Heart left ventricle (tissue), 16 donors: ENCODE measurements at regions not wholly inside any gene's neighbourhood (a gene's known extent, or its start where the extent isn't known, plus 50 kb on each side); places are given as distances from the start of the nearest gene placed in this dataset.

Experiments used
- ATAC-seq, 4 donors: fragments of 200-7000 bp; cut with Tn5 transposase; one replicate each; pipeline ENCODE4 v1.9.1; 2020 to 2022; ENCODE audit warnings: moderate library complexity in 4 of 4, mild to moderate bottlenecking in 3 of 4, moderate number of reproducible peaks in 1 of 4
- DNase-seq, 5 donors: peaks; one replicate each; pipeline ENCODE4 v3.0.0-alpha.2; 2020
- H3K27ac ChIP-seq, 12 donors: fragments of 200-600 bp; sonication (generic) in 4 of 12; one replicate each; pipeline versions ENCODE4 v1.5.0 to v1.8.0; 2016 to 2022; ENCODE audit warnings: mild to moderate bottlenecking in 2 of 12
- H3K27me3 ChIP-seq, 9 donors: fragments of 200-600 bp; sonication (generic) in 2 of 9; one replicate each; pipeline versions ENCODE4 v1.5.1 to v1.8.0; 2016 to 2022; ENCODE audit warnings: mild to moderate bottlenecking in 3 of 9
- H3K36me3 ChIP-seq, 9 donors: fragments of 200-600 bp; sonication (generic) in 2 of 9; one replicate each; pipeline versions ENCODE4 v1.5.0 to v1.8.0; 2018 to 2022; ENCODE audit warnings: mild to moderate bottlenecking in 2 of 9
- H3K4me1 ChIP-seq, 12 donors: fragments of 200-600 bp; sonication (generic) in 4 of 12; one replicate each; pipeline versions ENCODE4 v1.5.0 to v1.8.0; 2016 to 2022; ENCODE audit warnings: mild to moderate bottlenecking in 3 of 12
- H3K4me3 ChIP-seq, 12 donors: fragments of 200-600 bp; sonication (generic) in 4 of 12; one replicate each; pipeline versions ENCODE4 v1.5.0 to v1.8.0; 2017 to 2022; ENCODE audit warnings: mild to moderate bottlenecking in 9 of 12, moderate library complexity in 4 of 12
- H3K9me3 ChIP-seq, 12 donors: fragments of 200-600 bp; sonication (generic) in 4 of 12; one replicate each; pipeline versions ENCODE4 v1.5.0 to v1.8.0; 2016 to 2022; ENCODE audit warnings: mild to moderate bottlenecking in 1 of 12
- POLR2A ChIP-seq, 2 donors: fragments of 450-650 bp; IDR thresholded peaks; one replicate each; pipeline ENCODE4 v1.6.1; 2017; ENCODE audit warnings: antibody characterized with exemption in 2 of 2, mild to moderate bottlenecking in 2 of 2, moderate library complexity in 2 of 2
- WGBS, 4 donors: extraction: QIAGEN DNeasy Blood & Tissue Kit in 2 of 4; methylation state at CpG; one replicate each; pipeline versions ENCODE4 v1.1.5 to v1.1.7; 2013 to 2018; 5-methylcytosine and 5-hydroxymethylcytosine counted together
- intact Hi-C, 10 donors: fragments of 100-400 bp; cut with DNase I; formaldehyde crosslinking; loops; one replicate each; pipeline versions ENCODE4 v1.11.1 to v1.14.2; 2022
- TF ChIP-seq, protein P1 (sequence below), 12 donors: fragments of 200-600 bp; sonication (generic) in 4 of 12; IDR thresholded peaks; one replicate each; pipeline versions ENCODE4 v1.5.0 to v1.8.0; 2018 to 2022; ENCODE audit warnings: antibody characterized with exemption in 12 of 12, mild to moderate bottlenecking in 5 of 12
- donor health status: ischemic (EF 13 %, LVEDD 7.1; RV severe dilation, severe dysfunction).
- donor health status: healthy with polysubstance abuse.
- donor health status: DM: no; HTN: yes; CAD: no.
- donor health status: DM: no; HTN: no; CAD: no.
- donor health status: ischemic (EF 25% LVEDD 6.9; RV normal size, moderate dysfunction).
- donor health status: ischemic (EF 25% LVEDD 5.7; RV mildly dilated, moderate dysfunction).
- donor health status: healthy.
- donor health status: DM: yes; HTN: yes; CAD: no.
- donor health status: ischemic (EF 35%, LVEDD 5.7; RV mildly dilated, moderate dysfunction).
- donor health status: nonischemic (EF 11% LVEDD 7.7; RV severe dilation, severe dysfunction).
- donor health status: DM: yes; HTN: yes; CAD: no.
- donor health status: PGD.
- donor health status: ischemic (EF 29% LVEDD 5.4; RV normal size, mild dysfunction).
- donor health status: nonischemic (EF 23%, LVEDD 6.1; RV moderate dilation, normal function).

DNA sequence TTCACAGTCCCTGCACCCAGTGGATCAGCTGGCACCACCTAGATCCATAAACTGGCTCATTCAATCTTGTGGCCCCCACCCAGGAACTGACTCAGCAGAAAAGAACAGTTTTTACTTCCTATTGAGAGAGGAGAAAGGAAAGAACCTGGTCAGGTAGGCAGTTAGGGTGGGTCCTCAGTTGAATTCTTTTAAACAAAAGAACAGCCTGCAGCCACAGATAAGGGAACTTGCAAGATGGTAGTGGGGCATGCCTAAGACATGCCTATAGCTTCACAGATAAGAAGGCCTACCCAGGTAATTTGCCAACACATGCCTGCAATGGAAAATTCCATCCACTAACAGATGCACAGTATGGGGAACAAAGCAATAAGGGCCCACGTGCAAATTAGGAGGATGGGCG, 86.7 kb upstream of the NLGN4Y start:
- no peak for DNase-seq
- no peaks in the 10 kb centered on the region for H3K4me1 ChIP-seq
- no peaks in the 10 kb centered on the region for H3K9me3 ChIP-seq
- 88 to 93% methylated on average over 2 of the region's 2 CpGs; no CpG with 5 or more reads in 2 of the 4 donors for WGBS, 4 donors
- intact Hi-C loops, result no loop called here
- no peaks in the 10 kb centered on the region for H3K27me3 ChIP-seq
- no peaks in the 10 kb centered on the region for H3K36me3 ChIP-seq
- H3K4me3 ChIP-seq, result no peak overlapping the region
- no peak for TF ChIP-seq POLR2A (IDR thresholded peaks at IDR 0.05)
- TF ChIP-seq, protein P1, sequence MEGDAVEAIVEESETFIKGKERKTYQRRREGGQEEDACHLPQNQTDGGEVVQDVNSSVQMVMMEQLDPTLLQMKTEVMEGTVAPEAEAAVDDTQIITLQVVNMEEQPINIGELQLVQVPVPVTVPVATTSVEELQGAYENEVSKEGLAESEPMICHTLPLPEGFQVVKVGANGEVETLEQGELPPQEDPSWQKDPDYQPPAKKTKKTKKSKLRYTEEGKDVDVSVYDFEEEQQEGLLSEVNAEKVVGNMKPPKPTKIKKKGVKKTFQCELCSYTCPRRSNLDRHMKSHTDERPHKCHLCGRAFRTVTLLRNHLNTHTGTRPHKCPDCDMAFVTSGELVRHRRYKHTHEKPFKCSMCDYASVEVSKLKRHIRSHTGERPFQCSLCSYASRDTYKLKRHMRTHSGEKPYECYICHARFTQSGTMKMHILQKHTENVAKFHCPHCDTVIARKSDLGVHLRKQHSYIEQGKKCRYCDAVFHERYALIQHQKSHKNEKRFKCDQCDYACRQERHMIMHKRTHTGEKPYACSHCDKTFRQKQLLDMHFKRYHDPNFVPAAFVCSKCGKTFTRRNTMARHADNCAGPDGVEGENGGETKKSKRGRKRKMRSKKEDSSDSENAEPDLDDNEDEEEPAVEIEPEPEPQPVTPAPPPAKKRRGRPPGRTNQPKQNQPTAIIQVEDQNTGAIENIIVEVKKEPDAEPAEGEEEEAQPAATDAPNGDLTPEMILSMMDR (IDR thresholded peaks at IDR 0.05), result no peak
- ATAC-seq, result no peak
- H3K27ac ChIP-seq, result no peak overlapping the region

DNA sequence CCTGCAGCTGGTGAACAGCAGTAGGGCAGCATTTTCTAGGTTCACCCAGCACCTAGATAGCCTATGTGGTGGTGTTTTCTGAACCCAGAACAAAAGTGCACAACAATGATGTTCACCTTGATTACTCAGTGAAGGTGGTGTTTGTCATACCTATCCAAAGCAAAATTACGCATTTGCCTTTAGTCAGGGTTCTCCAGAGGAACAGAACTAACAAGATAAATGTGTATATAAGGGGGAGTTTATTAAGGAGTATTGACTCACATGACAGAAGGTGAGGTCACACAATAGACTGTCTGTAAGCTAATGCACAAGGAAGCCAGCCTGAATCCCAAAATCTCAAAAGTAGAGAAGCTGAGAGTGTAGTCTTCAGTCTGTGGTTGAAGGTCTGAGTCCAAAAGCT, 85.9 kb upstream of the NLGN4Y start:
- H3K27ac ChIP-seq, result no peak overlapping the region
- intact Hi-C loops, result no loop called here
- H3K36me3 ChIP-seq, result no peaks in the 10 kb centered on the region
- H3K4me3 ChIP-seq, result no peak overlapping the region
- H3K27me3 ChIP-seq, result no peaks in the 10 kb centered on the region
- ATAC-seq, result no peak
- H3K9me3 ChIP-seq, result no peaks in the 10 kb centered on the region
- no peak for TF ChIP-seq POLR2A (IDR thresholded peaks at IDR 0.05)
- TF ChIP-seq, protein P1 (IDR thresholded peaks at IDR 0.05), result no peak
- no peak for DNase-seq
- WGBS, 4 donors, result 88 to 92% methylated on average over 1 of the region's 1 CpG; no CpG with 5 or more reads in 2 of the 4 donors
- H3K4me1 ChIP-seq, result no peaks in the 10 kb centered on the region

DNA sequence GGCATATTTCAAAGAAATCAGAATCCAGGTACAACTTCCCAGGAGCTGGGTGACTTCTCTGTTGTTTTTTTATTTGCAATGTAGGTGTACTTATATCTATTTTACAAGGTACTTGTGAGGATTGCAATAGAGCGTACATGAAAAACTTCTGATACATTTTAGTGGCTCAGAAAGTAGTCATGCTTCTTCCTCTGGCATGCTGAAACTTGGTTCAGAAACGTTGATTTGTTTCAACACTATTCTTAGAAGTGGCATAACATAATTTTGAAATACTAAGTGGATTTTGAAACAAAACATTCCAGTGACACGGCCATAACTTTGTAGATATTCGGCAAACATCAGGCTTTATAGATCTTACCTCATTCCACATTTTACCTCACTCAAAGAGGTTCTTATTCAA, 79.8 kb upstream of the NLGN4Y start:
- Histone ChIP-seq H3K27ac (no peak overlapping the region), H3K9me3 (no peaks in the 10 kb centered on the region), H3K36me3 (no peaks in the 10 kb centered on the region), H3K4me1 (no peaks in the 10 kb centered on the region), H3K4me3 (no peak overlapping the region), H3K27me3 (no peaks in the 10 kb centered on the region)
- 72 to 78% methylated on average over 4 of the region's 4 CpGs; no CpG with 5 or more reads in 2 of the 4 donors for WGBS, 4 donors
- TF ChIP-seq, protein P1 (IDR thresholded peaks at IDR 0.05), result no peak
- TF ChIP-seq POLR2A (IDR thresholded peaks at IDR 0.05), result no peak
- intact Hi-C loops, result no loop called here
- no peak for DNase-seq
- ATAC-seq, result no peak

DNA sequence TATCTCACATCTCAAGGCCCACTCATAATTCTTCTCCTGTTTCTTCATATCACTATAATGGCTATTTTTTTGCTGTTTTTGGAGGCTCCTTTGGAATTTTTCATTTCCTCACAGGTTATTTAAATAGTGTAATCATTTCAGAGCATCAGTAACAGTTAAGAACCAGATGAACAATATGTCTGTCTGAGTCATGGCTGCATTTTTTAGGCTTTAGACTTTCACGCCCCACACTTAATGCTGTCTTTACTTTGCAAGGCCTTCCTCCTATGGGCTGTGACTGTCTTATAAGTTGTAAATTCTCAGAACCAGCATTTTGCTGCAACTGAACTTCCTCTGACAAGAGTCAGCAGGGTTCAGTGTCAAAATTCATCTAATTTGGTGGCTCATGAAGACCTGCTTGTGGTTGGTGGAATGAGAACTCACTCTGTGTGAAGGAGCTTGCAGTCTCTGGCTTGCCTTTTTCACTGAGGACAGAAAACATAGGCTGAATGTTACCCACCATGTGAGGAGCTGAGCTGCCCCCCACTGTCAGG, 56.1 kb upstream of the NLGN4Y start:
- H3K27ac ChIP-seq, result no peak overlapping the region
- no peaks in the 10 kb centered on the region for H3K4me1 ChIP-seq
- H3K4me3 ChIP-seq, result no peak overlapping the region
- ATAC-seq (no peak), DNase-seq (no peak)
- TF ChIP-seq, protein P1 (IDR thresholded peaks at IDR 0.05), result no peak
- TF ChIP-seq POLR2A (IDR thresholded peaks at IDR 0.05), result no peak
- H3K36me3 ChIP-seq, result no peaks in the 10 kb centered on the region
- intact Hi-C loops, result no loop called here
- no peaks in the 10 kb centered on the region for H3K27me3 ChIP-seq
- H3K9me3 ChIP-seq, result no peaks in the 10 kb centered on the region
- 79 to 86% methylated on average over 1 of the region's 1 CpG; no CpG with 5 or more reads in 2 of the 4 donors for WGBS, 4 donors
